OCI-LY7 (cell line): ENCODE measurements at regions not wholly inside any gene's neighbourhood (a gene's known extent, or its start where the extent isn't known, plus 50 kb on each side); places are given as distances from the start of the nearest gene placed in this dataset.

Source experiments
- BruUV-seq: library from RNA; stranded (reverse); fragments of 400-500 nt; replicated peaks from 2 replicates; lab custom pipeline; 2021; lab: Mats Ljungman, UMichigan
- CTCF ChIA-PET: fragments of 300-600 bp; sonication (Branson Sonifier 250); formaldehyde crosslinking; loops from one replicate; lab custom pipeline; 2022; ENCODE audit warnings: antibody characterized with exemption; ENCODE audit not compliant: unreplicated experiment; lab: Charles Lee
- POLR2A ChIA-PET: fragments of 300-600 bp; sonication (Branson Sonifier 250); formaldehyde crosslinking; loops from one replicate; lab custom pipeline; 2022; ENCODE audit warnings: antibody characterized with exemption; lab: Charles Lee
- DNase-seq: peaks from one replicate; pipeline ENCODE4 v3.0.0-alpha.2; 2015; ENCODE audit warnings: low spot score
- H2AFZ ChIP-seq: fragments of 200-600 bp; sonication (generic), shearing (Covaris generic); 2 replicates; pipeline ENCODE4 v1.6.1; 2014; ENCODE audit warnings: mild to moderate bottlenecking, antibody characterized with exemption, low read length, moderate library complexity
- H3K27ac ChIP-seq: fragments of 200-600 bp; sonication (generic); 2 replicates; pipeline ENCODE4 v1.5.1; 2014; ENCODE audit warnings: mixed run types, low read depth, mild to moderate bottlenecking, moderate library complexity, low read length, inconsistent platforms; ENCODE audit not compliant: poor library complexity, severe bottlenecking
- H3K36me3 ChIP-seq: fragments of 200-600 bp; sonication (generic); 2 replicates; pipeline ENCODE4 v1.6.1; 2014; ENCODE audit warnings: mild to moderate bottlenecking, antibody characterized with exemption, low read length, moderate library complexity, mixed read lengths; ENCODE audit not compliant: insufficient read depth
- H3K4me1 ChIP-seq: fragments of 200-600 bp; sonication (generic); 2 replicates; pipeline ENCODE4 v1.5.1; 2014; ENCODE audit warnings: mild to moderate bottlenecking, low read length; ENCODE audit not compliant: insufficient read depth, poor library complexity, severe bottlenecking
- H3K4me2 ChIP-seq: fragments of 200-600 bp; sonication (generic); 2 replicates; pipeline ENCODE4 v1.6.1; 2014; ENCODE audit warnings: mild to moderate bottlenecking, low read length
- H3K4me3 ChIP-seq: fragments of 200-600 bp; sonication (generic); 2 replicates; pipeline ENCODE4 v1.5.1; 2014; ENCODE audit warnings: mild to moderate bottlenecking, low read depth, low read length; ENCODE audit not compliant: poor library complexity, severe bottlenecking
- H3K79me2 ChIP-seq: fragments of 200-600 bp; sonication (generic); 2 replicates; pipeline ENCODE4 v1.6.1; 2016; ENCODE audit warnings: low read depth, mild to moderate bottlenecking, low read length, moderate library complexity, mixed read lengths; ENCODE audit not compliant: insufficient read depth
- H3K9me2 ChIP-seq: fragments of 200-600 bp; sonication (generic); 2 replicates; pipeline ENCODE4 v1.6.1; 2016; ENCODE audit warnings: mild to moderate bottlenecking, low read length, mixed read lengths; ENCODE audit not compliant: insufficient read depth
- H3K9me3 ChIP-seq: fragments of 200-600 bp; sonication (generic); 2 replicates; pipeline ENCODE4 v1.6.1; 2014; ENCODE audit warnings: mild to moderate bottlenecking, mixed run types, low read length, mixed read lengths
- H4K20me1 ChIP-seq: fragments of 200-600 bp; sonication (generic); 2 replicates; pipeline ENCODE4 v1.6.1; 2014; ENCODE audit warnings: mild to moderate bottlenecking, antibody characterized with exemption, low read length, moderate library complexity, mixed read lengths; ENCODE audit not compliant: insufficient read depth
- CTCF ChIP-seq: fragments of 200-600 bp; sonication (generic); conservative IDR thresholded peaks from 2 replicates; pipeline ENCODE4 v1.5.1; 2014; ENCODE audit warnings: mild to moderate bottlenecking, antibody characterized with exemption, low read length, moderate library complexity, mixed read lengths
- EZH2phosphoT487 ChIP-seq: fragments of 200-600 bp; sonication (generic); IDR thresholded peaks from 2 replicates; pipeline ENCODE4 v1.6.1; 2018; ENCODE audit warnings: low read depth, borderline replicate concordance, mild to moderate bottlenecking, mixed run types, antibody characterized with exemption, low read length, moderate library complexity, mixed read lengths
- intact Hi-C: fragments of 100-400 bp; cut with micrococcal nuclease; formaldehyde crosslinking; loops from one replicate; pipeline ENCODE4 v1.10.0; 2022; ENCODE audit not compliant: unreplicated experiment

GRCh38 chr5:57540823-57541222 is 58.2 kb upstream of the ACTBL2 start:
- no peaks in the 10 kb centered on the region for H3K9me3 ChIP-seq
- H3K4me2 ChIP-seq = no peak overlapping the region
- no peak for DNase-seq
- H3K4me1 ChIP-seq = no peaks in the 10 kb centered on the region
- H3K27ac ChIP-seq = no peak overlapping the region
- H4K20me1 ChIP-seq = no peaks in the 10 kb centered on the region
- POLR2A ChIA-PET = no interaction called here
- no peak overlapping the region for H3K4me3 ChIP-seq
- BruUV-seq = no TSS peak
- no peaks in the 10 kb centered on the region for H3K36me3 ChIP-seq
- no peaks in the 10 kb centered on the region for H3K79me2 ChIP-seq
- H2AFZ ChIP-seq = no peak overlapping the region
- TF ChIP-seq CTCF = no peak
- no peak for TF ChIP-seq EZH2phosphoT487
- intact Hi-C loops = no loop called here
- CTCF ChIA-PET = no interaction called here
- H3K9me2 ChIP-seq = no peaks in the 10 kb centered on the region

GRCh38 chr5:57539281-57539701 is 56.7 kb upstream of the ACTBL2 start:
- Histone ChIP-seq H3K79me2 (no peaks in the 10 kb centered on the region), H2AFZ (no peak overlapping the region), H3K27ac (no peak overlapping the region), H3K9me3 (no peaks in the 10 kb centered on the region), H3K36me3 (no peaks in the 10 kb centered on the region), H3K4me3 (no peak overlapping the region), H3K4me1 (no peaks in the 10 kb centered on the region), H4K20me1 (no peaks in the 10 kb centered on the region), H3K4me2 (no peak overlapping the region), H3K9me2 (no peaks in the 10 kb centered on the region)
- ChIA-PET CTCF (no interaction called here), POLR2A (interaction anchor here (1.3 kb wide), 1 partner anchor 14 kb away, joined by 3 read pairs; no protein-coding TSS in a partner anchor)
- no peak for DNase-seq
- intact Hi-C loops = no loop called here
- TF ChIP-seq EZH2phosphoT487 (no peak), CTCF (no peak)
- BruUV-seq = no TSS peak

- BruUV-seq = no TSS peak
- Histone ChIP-seq H3K9me2 (no peaks in the 10 kb centered on the region), H3K4me3 (no peak overlapping the region), H4K20me1 (no peaks in the 10 kb centered on the region), H3K9me3 (no peaks in the 10 kb centered on the region), H3K27ac (no peak overlapping the region), H3K4me2 (no peak overlapping the region), H2AFZ (no peak overlapping the region), H3K36me3 (no peaks in the 10 kb centered on the region), H3K79me2 (no peaks in the 10 kb centered on the region), H3K4me1 (no peaks in the 10 kb centered on the region)
- TF ChIP-seq EZH2phosphoT487 (no peak), CTCF (no peak)
- intact Hi-C loops = no loop called here
- DNase-seq = no peak
- ChIA-PET CTCF (no interaction called here), POLR2A (no interaction called here)
These were observed 55.8 kb upstream of the ACTBL2 start for GRCh38 chr5:57538341-57538955.
